GM19328 (cell line): ENCODE measurements at regions not wholly inside any gene's neighbourhood (a gene's known extent, or its start where the extent isn't known, plus 50 kb on each side); places are given as distances from the start of the nearest gene placed in this dataset.

ENCODE experiments used
- ATAC-seq: cut with Tn5 transposase; IDR thresholded peaks from one replicate; pipeline ENCODE4 v1.9.1; 2021; ENCODE audit warnings: mild to moderate bottlenecking, moderate library complexity; ENCODE audit not compliant: unreplicated experiment

DNA sequence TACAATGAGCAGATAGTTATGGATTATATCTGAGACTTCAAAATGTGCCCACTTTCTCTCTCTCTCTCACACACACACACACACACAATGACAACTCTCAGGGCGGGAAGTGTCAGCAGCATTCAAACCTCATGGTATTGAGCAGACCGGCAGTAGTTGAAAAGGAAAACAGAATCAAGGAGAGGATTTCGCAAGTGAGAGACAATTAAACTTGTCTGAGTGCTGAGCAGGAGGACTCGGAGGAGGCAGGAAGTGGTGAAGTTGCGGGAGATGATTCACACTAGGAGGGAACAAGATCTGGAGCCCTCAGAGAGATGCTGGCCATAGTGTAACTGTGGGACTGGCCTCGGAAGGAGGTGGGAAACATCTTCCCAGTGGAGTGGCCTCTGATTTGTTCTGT, 353.1 kb downstream of the EFNB2 start:
- ATAC-seq, result no peak

DNA sequence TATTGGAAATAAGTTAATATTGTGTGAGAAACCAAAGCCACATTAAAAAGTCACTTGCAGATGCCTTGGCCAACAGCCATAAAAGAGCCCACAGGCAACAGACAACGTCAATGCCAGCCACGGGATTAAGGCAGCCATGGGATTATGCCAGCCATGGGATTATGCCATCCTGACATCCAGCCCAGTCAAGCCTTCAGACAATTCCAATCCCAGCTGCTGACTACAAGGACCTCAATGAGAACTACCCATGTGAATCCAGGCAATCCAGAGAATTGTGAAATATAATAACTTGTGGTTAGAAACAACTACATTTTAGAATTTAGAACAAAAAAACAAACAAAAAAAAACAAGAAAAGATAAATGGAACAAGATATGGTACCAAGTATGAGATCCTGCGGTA, 356.6 kb downstream of the EFNB2 start:
- ATAC-seq, result no peak

DNA sequence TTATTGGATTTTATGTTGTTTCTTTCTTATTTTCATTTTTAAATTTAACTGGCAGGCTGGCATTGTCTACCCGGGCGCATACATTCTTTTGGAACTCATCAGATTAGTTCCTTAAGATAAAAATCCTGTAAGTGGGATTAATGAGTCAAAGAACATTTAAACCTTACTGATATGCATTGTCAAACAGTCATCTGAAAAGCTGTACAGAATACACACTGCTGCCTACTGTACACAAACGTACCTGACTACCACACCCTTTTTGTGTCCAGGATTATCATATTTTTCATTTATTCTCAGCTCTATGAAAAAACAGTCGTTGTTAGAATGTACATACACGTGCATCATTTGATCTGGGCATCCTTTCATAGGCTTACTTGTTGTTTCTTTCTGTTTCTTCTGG, 358.3 kb downstream of the EFNB2 start:
- ATAC-seq, result no peak

DNA sequence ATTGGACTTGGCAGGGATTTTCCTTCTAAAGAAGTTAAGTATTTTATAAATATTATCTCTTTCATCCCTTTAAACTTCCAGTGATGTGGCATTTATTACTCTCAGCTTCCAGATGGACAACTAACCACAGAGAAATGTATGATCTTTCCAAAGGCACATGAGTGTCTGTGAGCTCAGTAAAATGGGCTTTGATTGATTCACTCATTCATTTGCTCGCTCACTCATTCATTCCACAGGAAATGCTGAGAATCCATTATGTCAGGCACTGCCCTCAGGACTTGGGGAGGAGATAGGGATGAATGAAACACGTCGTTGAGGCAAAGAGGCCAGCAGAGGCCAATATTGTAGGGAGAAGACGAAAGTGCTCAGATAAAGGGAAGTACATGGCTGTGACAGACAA, 359.3 kb downstream of the EFNB2 start:
- no peak for ATAC-seq

DNA sequence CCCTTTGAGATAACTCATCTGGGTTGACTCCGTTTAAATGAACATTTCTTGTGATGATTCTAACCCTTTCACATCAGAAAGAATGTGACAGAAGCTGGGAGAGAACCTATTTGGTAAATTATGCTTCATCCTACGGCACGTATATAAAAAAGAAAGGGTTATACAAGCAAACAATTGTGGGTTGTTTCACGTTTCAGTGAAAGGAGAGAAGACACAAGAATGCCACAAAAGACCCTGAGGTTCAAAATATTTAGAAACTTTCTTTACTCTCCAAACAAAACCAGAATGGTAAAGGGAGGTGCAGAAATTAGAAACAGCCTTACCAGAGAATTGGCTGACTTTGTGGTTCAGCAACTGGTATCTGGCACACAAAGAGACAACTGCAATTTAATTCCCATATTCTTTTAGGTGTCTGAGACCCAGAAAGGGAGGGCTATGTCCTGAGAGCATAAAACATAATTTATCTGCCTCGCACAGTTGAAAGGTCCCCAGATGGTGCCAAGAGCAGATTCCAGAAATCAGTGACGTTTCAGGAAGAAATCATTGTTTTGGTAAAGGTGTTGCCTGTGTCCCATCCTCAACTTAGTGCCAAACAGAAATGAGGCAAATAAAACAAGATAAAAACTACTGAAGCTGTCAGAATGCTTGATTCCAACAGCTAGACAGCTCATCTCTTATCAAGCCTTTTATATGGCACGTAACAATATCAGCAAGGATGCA, 361.4 kb downstream of the EFNB2 start:
- no peak for ATAC-seq

DNA sequence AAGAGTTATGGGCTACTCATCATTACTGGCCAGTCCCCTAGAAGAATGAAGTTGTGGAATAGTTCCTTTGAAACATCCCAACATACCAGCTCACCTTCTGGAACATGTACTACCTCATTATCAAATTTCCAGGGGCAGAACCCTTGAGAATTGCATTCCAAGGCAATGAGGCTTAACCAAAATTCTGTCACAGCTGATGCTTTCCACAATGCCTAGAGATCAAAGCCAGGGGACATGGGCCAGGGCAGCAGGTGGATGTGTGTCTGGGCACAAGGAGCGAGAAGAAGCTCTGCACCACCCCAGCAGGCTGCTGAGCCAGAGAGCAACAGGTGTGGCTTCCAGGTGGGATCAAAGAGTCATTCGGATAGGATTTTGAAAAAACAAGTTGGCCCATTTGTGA, 362.1 kb downstream of the EFNB2 start:
- ATAC-seq, result no peak

DNA sequence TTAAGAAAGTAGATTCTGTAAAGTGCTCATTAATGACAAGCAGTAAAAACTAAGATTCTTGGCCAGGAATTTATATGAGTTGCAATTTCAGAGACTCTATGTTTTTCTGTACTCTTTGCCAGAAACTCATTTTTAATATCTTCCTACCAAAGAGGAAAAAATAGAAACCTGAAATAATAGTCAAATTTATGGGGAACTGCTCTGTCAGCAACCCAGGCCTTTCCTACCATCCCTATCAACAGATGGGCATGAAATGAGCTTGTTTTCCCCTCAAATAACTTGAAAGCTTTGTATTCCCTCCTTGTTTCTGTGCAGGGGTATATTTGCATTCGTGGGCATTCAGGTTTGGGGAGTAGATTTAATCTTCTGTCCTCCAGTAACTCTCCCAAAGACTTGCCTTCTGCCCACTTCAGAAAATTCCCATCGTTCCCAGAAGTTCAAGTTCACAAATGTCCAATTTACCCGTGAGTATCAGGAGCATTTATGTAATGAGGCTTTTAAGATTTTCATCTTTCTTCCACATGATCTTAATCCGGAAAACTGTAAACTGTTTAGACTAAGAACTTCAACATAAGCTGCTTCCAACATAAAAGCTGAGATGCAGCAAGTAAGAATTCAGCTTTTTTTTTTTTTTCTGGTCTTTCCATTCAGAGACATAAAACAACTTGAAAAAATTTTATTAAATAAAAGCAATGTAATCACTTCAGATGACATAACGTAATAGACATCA, 363.1 kb downstream of the EFNB2 start:
- no peak for ATAC-seq

DNA sequence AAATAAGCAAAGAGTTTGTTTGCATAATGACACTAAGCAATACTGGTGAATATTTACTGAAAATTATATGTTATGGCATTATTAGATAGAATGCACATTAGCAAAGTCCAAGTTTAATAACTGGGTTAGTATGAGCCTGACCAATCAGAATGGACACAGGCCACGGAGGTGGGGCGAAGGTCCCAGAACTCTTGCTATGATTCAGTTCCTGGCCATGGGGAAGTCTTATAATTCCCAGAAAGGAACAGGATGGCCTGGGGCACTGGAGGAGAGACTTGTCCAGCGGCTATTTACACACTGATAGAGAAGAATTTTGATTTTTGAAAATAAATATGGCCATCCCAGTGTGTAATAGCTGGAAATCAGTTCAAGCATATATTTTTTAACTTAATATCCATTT, 372.0 kb downstream of the EFNB2 start:
- no peak for ATAC-seq

DNA sequence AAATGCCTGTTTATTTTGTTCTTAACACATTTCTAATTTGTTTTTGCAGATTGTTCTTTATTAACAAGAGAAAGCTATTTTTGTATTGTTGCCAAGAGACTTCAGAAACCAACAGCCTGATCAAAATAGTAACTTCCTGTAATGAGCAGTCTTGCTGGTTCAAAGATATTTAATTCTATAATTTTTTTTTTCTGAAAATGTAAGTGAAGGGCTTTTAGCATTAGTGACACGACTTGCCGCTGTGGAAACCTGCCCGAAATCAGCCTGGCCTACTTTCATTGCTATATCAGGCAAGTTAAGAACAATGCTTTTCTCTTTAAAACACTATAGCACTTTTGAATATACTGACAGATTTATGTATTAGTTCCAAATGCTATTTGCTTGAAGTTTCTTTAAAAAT, 374.3 kb downstream of the EFNB2 start:
- no peak for ATAC-seq

DNA sequence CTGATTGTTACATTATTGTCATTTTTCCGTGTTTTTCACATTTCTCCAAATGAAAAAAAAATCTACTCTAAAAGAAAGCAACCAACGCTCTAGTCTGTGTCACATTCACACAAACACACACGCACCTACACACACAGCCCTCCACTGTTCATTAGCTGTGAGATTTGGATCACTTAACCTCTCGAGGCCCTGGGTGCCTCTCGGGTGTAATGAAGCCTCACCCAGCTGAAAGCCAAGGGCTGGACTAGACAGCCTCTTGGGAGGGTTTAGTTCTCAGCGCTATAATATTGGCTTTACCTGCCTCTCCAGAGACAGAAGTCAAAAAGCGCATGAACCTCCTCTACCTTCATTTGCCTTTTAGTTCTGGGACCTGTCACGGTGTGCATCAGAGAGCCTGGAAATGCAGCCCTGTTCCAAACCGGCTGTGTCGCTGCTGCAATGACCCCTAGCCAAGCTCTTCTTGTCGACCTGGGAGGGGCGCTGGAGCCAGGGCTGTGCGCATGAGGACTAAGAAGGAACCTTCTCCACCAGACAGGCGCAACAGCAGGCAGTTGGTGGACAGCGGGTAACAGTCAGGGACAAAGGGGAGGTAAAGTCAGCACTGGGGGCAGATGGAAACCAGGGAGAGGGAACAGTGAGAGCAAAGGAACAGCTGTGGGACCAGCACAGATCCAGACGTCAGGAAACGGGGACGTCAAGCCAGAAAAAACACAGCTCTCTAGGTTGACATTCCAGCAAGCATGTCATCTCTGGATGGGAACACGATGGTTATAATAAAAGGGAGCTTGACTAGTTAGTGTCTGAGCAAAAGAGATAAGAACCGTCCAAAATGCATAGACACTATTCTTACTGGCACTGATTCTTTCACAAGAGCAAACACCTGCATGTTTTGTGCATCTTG, 375.9 kb downstream of the EFNB2 start:
- no peak for ATAC-seq

DNA sequence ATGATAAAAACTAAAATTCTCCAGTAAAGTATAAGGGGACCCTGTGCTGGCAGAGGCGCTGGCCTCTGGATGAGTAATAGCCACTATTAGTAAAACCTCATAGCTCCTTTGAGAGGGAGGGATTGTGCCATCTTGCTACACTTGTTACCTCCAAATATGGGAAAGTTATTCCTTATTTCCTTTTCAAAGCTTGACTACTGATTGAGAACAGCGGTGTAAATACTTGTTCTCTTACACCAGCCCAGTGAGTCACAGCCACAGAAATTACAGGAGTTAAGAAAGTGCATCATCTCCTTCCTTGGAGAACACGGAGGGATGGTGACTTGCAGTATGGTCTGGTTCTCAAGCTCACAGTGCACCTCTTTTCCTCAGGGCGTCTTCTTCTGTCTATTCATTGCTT, 379.0 kb downstream of the EFNB2 start:
- ATAC-seq, result no peak

DNA sequence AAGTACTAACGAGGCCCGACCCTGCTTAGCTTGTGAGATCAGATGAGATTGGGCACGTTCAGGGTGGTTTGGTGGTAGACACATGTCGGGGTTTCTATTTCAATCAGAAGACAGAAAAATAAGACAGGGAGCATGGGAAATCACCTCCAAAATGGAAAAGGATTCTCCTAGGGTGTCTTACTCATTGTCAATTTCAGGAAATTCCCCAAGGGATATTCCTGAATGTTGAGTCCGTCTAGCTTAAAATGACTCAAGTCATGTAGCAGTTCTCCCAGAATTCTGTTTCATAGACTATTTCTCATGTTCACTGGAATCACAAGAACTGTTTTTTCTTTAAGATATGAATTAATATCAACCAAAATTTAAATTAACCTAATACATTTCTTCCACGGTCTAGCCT, 380.1 kb downstream of the EFNB2 start:
- ATAC-seq, result no peak

DNA sequence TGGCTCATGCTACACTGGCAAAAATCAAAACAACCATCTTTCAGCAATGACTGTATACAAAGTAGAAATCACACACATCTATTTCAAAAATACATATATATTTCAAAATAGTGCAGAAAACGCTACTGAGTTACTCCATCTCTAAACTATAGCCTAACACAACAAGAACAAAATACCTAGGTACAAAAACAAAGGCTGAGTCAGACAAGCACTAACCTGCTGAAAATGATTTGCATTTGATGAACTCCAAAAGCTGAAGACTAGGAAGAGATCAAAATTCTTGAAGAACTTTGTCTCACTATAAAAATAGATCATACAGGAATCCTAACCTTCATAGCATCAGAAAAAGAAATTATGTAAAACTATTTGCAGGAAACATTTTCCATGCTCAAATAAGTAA, 381.6 kb downstream of the EFNB2 start:
- no peak for ATAC-seq

DNA sequence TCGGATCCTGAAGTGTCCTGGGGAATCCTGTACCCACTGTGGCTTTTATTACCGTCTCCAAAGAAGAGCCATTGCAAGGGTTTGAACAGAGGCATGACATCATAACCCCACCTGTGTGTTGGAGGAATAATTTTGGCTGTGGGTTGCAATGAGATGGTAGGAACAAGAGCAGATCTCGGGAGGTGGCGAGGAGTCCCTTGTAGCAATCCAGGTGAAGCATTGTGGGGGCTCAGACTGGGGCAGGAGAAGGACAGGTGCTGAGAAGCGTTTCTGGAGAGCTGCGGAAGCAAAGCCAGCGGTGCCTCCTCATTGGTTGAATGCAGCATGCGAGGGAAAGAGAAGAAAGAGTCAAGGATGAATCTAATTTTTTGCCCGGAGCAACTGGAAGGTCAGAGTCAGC, 382.4 kb downstream of the EFNB2 start:
- no peak for ATAC-seq

DNA sequence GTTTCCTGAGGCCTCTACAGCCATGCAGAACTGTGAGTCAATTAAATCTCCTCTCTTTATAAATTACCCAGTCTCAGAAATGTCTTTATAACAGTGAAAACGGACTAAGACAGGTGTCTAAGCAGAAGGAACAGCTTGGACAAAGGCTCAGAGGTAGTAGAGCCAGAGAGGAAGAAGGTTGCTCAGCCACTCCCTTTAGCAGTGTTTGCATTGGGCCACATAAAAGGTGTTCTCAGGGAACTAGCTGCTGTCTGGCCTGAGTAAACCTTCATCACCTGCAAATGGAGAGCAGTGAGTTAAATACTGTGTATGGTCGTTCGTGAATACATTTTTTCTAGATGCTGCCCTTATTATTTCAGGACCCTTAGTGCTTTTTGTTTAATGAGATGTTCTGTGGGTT, 383.4 kb downstream of the EFNB2 start:
- ATAC-seq, result no peak

DNA sequence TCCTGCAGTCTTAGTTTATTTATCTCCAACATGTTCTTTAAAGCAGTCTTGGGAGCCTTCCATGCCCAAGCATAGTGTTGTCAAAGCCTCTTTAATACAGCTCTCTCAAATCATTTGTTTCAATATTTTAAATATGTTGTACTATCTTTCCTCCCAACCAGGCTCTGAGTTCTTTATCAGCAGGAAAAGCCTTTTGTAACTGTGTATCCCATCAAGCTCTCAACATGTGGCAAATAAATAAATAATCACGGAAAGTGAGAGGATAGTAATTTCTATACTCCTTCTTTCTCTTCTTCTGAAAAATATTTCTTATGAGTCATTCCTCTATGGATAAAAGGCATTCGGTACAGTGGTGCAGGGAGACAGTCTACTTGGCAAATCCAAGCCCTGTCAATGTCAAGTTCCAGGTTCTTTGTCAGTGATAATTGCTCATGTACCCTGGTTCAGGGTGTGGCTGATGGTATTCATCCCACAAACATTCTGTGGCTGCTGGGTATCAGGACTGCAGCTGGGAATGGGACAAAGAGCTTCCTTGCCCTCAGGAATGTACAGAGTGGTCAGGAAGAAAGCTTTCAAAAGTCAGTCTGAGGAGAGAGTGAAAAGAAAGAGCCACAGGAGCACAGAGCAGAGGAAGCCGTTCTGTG, 384.3 kb downstream of the EFNB2 start:
- ATAC-seq, result no peak

DNA sequence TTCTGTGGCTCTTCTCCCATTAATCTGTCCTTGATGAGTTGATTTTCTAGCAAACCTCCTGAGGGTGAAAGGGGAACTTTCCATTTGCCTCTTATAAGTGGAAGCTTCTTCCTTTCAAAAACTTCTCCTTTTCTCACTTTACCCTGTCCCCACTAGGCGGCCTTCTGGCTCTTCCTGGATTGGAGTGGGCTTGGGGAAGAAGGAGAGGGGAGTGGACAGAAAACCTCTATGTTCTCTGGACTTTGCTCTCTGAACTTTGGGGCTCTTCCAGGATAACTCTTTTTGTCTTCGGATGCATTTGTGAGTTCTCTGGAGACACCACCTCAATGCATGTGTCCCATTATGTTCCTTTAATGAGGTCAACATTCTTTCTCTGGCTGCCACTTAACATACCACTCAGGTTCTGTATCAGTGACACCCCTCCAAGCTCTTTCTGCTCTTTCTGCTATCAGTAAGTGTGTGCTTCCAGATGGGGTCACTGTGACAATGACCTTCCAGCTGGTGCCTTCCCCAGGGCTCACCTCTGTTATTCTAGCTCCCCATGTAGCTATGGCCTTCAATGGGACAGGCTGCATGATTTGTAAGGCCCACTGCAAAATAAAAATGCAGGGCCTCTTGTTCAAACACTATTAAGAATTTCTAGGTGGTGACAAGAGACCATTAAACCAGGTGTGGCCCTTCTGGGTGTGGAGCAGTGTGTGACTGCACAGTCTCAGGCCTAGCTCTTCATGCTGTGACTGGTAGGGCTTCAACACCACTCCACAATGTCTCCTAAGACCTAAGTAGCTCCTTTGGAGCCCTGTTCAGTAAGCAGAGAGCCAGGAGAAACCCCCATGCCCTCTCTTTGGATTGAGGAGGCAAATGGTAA, 389.2 kb downstream of the EFNB2 start:
- no peak for ATAC-seq

DNA sequence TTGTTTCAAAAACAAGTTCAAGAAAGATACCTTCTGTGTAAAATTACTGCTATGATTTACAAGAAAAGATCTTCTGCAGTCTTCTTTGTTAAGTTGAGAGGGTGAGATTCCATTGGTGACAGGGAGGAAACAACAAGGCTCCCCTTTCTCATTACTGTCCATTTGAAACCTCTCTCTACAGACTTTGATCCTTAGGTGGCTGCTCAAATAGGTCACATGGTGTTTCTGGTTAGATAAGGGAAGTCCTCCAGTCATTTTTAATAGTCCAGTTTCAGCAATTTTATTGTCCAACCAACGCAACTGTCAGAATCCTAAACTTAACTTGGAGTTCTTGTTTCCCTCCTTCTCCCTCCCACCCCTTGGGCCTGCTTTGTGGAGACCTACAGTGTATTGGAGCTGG, 390.4 kb downstream of the EFNB2 start:
- no peak for ATAC-seq

DNA sequence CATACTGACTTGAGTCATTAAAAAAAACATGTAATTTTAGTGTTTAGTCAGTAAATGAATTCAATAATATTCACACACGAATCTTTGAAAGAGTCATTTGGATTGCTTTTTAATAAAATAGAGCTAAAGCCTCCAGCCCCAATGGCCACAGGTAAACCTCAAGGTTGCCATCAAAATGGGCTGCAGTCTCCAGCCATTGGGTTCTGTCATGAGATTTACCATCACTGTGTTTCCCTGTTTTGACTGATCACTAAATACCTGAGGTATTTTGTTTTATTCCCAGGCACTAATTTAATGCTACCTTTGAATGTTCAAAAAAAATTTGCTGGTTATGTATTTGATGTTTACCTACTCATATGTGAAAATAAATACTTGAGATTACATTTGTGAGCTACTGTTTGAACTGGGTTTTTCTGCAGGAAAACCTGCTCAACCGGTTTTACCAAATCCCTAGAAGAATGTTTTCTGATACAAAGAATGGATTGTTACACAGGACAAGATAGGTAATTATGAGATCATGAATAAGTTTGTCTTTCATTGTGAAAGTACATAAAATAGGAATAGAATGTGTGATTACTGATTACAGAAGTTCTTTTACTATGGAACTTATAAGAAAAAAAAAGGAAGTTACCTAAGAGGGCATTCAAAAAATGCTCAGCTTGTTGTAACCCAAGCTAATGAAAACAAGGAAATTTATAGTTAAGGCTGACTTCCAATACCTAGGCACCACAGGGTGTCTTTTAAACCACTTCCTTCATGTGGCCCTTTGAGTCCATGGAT, 391.3 kb downstream of the EFNB2 start:
- ATAC-seq, result no peak

DNA sequence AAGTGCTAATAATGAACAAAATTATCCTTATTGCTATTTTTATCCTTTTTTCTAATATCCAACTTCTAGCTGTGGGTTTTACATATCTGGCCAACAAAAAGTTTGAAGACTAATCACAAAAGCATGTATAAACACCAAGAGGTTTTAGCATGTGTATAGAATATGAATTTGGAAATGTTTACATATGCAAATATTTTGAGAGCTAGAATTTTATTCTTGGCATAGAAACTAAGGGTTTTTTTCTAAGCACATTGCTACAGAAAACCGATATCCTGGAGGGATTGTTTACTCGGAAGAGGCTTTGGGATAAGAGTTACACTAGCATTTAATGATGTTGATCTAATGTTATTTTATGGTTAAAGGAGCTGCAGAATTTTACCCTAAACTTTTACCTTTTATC, 392.1 kb downstream of the EFNB2 start:
- ATAC-seq, result no peak
